Mesothelial cell of epicardium (in vitro differentiated cells): ENCODE measurements at regions not wholly inside any gene's neighbourhood (a gene's known extent, or its start where the extent isn't known, plus 50 kb on each side); places are given as distances from the start of the nearest gene placed in this dataset.

Experiments
- DNase-seq, 2 experiments: peaks; one replicate each; pipeline ENCODE4 v3.0.0; 2021; ENCODE audit warnings: low spot score in 2 of 2; ENCODE audit not compliant: unreplicated experiment in 2 of 2
- H3K27ac Mint-ChIP-seq: 2 replicates; pipeline ENCODE4 v1.8.0; 2021; ENCODE audit warnings: mixed read lengths
- H3K27me3 Mint-ChIP-seq: 2 replicates; pipeline ENCODE4 v1.8.0; 2021; ENCODE audit warnings: low read depth, mixed read lengths
- H3K36me3 Mint-ChIP-seq: 2 replicates; pipeline ENCODE4 v1.8.0; 2021; ENCODE audit warnings: mixed read lengths
- H3K4me1 Mint-ChIP-seq: 2 replicates; pipeline ENCODE4 v1.8.0; 2021; ENCODE audit warnings: mixed read lengths
- H3K4me3 Mint-ChIP-seq: 2 replicates; pipeline ENCODE4 v1.8.0; 2021; ENCODE audit warnings: mild to moderate bottlenecking, moderate library complexity, mixed read lengths
- H3K9me3 Mint-ChIP-seq: 2 replicates; pipeline ENCODE4 v1.8.0; 2021; ENCODE audit warnings: mixed read lengths
- CTCF ChIP-seq: fragments of 200-600 bp; sonication (generic); IDR thresholded peaks from one replicate; pipeline ENCODE4 v1.5.0; 2021; ENCODE audit warnings: antibody characterized with exemption; ENCODE audit not compliant: unreplicated experiment

GRCh38 chr1:57713501-57713900 lies 289.6 kb upstream of the DAB1 start:
- Mint-ChIP-seq H3K4me3 (no peak overlapping the region), H3K9me3 (peaks cover 17% of the 10 kb centered on the region), H3K27me3 (peaks cover 5% of the 10 kb centered on the region), H3K27ac (no peak overlapping the region), H3K4me1 (peaks cover 5% of the 10 kb centered on the region), H3K36me3 (no peaks in the 10 kb centered on the region)
- no peak for TF ChIP-seq CTCF
- DNase-seq: no peak

- TF ChIP-seq CTCF: no peak
- H3K9me3 Mint-ChIP-seq: peaks cover 17% of the 10 kb centered on the region
- H3K27ac Mint-ChIP-seq: no peak overlapping the region
- H3K27me3 Mint-ChIP-seq: peaks cover 5% of the 10 kb centered on the region
- peaks cover 5% of the 10 kb centered on the region for H3K4me1 Mint-ChIP-seq
- DNase-seq: no peak
- H3K4me3 Mint-ChIP-seq: no peak overlapping the region
- H3K36me3 Mint-ChIP-seq: no peaks in the 10 kb centered on the region
Observed at GRCh38 chr1:57712846-57713245, 289.0 kb upstream of the DAB1 start.

GRCh38 chr1:57711326-57711725 lies 287.5 kb upstream of the DAB1 start:
- Mint-ChIP-seq H3K36me3 (no peaks in the 10 kb centered on the region), H3K4me3 (no peak overlapping the region), H3K27ac (no peak overlapping the region), H3K4me1 (peaks cover 5% of the 10 kb centered on the region), H3K27me3 (peaks cover 5% of the 10 kb centered on the region), H3K9me3 (peaks cover 12% of the 10 kb centered on the region)
- DNase-seq: no peak
- no peak for TF ChIP-seq CTCF

GRCh38 chr1:57707631-57708030 lies 283.8 kb upstream of the DAB1 start:
- H3K4me3 Mint-ChIP-seq: no peak overlapping the region
- no peaks in the 10 kb centered on the region for H3K9me3 Mint-ChIP-seq
- no peak for TF ChIP-seq CTCF

GRCh38 chr1:57704811-57705210 lies 281.0 kb upstream of the DAB1 start:
- Mint-ChIP-seq H3K36me3 (no peaks in the 10 kb centered on the region), H3K27me3 (peaks cover 18% of the 10 kb centered on the region), H3K9me3 (no peaks in the 10 kb centered on the region), H3K4me3 (no peak overlapping the region), H3K27ac (no peak overlapping the region), H3K4me1 (no peaks in the 10 kb centered on the region)
- no peak for DNase-seq
- no peak for TF ChIP-seq CTCF

More at GRCh38 chr1:57707631-57708030, 283.8 kb upstream of the DAB1 start:
- Mint-ChIP-seq H3K27me3 (peaks cover 15% of the 10 kb centered on the region), H3K4me1 (peaks cover 5% of the 10 kb centered on the region), H3K27ac (no peak overlapping the region), H3K36me3 (no peaks in the 10 kb centered on the region)
- no peak for DNase-seq

GRCh38 chr1:57704231-57704630 lies 280.4 kb upstream of the DAB1 start:
- Mint-ChIP-seq H3K27me3 (peaks cover 18% of the 10 kb centered on the region), H3K9me3 (no peaks in the 10 kb centered on the region), H3K4me3 (no peak overlapping the region), H3K4me1 (no peaks in the 10 kb centered on the region), H3K36me3 (no peaks in the 10 kb centered on the region), H3K27ac (no peak overlapping the region)
- no peak for DNase-seq
- TF ChIP-seq CTCF: no peak
